ENCODE measurements at regions not wholly inside any gene's neighbourhood (a gene's known extent, or its start where the extent isn't known, plus 50 kb on each side); places are given as distances from the start of the nearest gene placed in this dataset.

- DNase-seq, result no peak
- in situ Hi-C loops (cut with MboI; ENCODE audit: low pct_ligation_motif_present in 1 of 4, low pct_unique_long_range_greater_than_20kb in 1 of 4, low sequenced_read_pairs in 3 of 4), result no loop called here
Observed at GRCh38 chr1:209326831-209327230, 256.7 kb upstream of the CAMK1G start.

GRCh38 chr1:209328196-209328595 lies 255.3 kb upstream of the CAMK1G start:
- intact Hi-C loops (cut with DNase I; ENCODE audit: low total_unique reads), result no loop called here
- no peaks in the 10 kb centered on the region for H3K27me3 ChIP-seq
- DNase-seq, result no peak
- H3K27ac ChIP-seq, result peak overlapping the region in 1 of 4 donors; percentile 5
- H3K36me3 ChIP-seq, result no peaks in the 10 kb centered on the region
- no peak overlapping the region for H3K4me3 ChIP-seq
- WGBS, 2 donors (ENCODE audit: low coverage in 1 of 2), result 41 to 45% methylated on average over 2 to 4 of the region's 4 CpGs
- H3K9me3 ChIP-seq, result no peaks in the 10 kb centered on the region
- TF ChIP-seq POLR2AphosphoS5 (IDR thresholded peaks at IDR 0.05) (no peak), EP300 (IDR thresholded peaks at IDR 0.05; ENCODE audit: low read depth) (no peak), POLR2A (IDR thresholded peaks at IDR 0.05) (no peak)
- TF ChIP-seq, protein P1, sequence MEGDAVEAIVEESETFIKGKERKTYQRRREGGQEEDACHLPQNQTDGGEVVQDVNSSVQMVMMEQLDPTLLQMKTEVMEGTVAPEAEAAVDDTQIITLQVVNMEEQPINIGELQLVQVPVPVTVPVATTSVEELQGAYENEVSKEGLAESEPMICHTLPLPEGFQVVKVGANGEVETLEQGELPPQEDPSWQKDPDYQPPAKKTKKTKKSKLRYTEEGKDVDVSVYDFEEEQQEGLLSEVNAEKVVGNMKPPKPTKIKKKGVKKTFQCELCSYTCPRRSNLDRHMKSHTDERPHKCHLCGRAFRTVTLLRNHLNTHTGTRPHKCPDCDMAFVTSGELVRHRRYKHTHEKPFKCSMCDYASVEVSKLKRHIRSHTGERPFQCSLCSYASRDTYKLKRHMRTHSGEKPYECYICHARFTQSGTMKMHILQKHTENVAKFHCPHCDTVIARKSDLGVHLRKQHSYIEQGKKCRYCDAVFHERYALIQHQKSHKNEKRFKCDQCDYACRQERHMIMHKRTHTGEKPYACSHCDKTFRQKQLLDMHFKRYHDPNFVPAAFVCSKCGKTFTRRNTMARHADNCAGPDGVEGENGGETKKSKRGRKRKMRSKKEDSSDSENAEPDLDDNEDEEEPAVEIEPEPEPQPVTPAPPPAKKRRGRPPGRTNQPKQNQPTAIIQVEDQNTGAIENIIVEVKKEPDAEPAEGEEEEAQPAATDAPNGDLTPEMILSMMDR (IDR thresholded peaks at IDR 0.05), result no peak
- no peaks in the 10 kb centered on the region for H3K4me1 ChIP-seq
- in situ Hi-C loops (cut with MboI; ENCODE audit: low pct_ligation_motif_present in 1 of 4, low pct_unique_long_range_greater_than_20kb in 1 of 4, low sequenced_read_pairs in 3 of 4), result no loop called here

More at GRCh38 chr1:209326831-209327230, 256.7 kb upstream of the CAMK1G start:
- 76 to 92% methylated on average over 2 to 7 of the region's 7 CpGs for WGBS, 2 donors (ENCODE audit: low coverage in 1 of 2)
- Histone ChIP-seq H3K4me1 (no peaks in the 10 kb centered on the region), H3K4me3 (no peak overlapping the region), H3K36me3 (no peaks in the 10 kb centered on the region), H3K9me3 (no peaks in the 10 kb centered on the region), H3K27ac (no peak overlapping the region), H3K27me3 (no peaks in the 10 kb centered on the region)
- no peak for TF ChIP-seq POLR2AphosphoS5 (IDR thresholded peaks at IDR 0.05)
- TF ChIP-seq POLR2A (IDR thresholded peaks at IDR 0.05), result no peak
- no peak for TF ChIP-seq EP300 (IDR thresholded peaks at IDR 0.05; ENCODE audit: low read depth)
- TF ChIP-seq, protein P1 (IDR thresholded peaks at IDR 0.05), result no peak
- intact Hi-C loops (cut with DNase I; ENCODE audit: low total_unique reads), result no loop called here

- H3K9me3 ChIP-seq, result no peaks in the 10 kb centered on the region
- H3K27ac ChIP-seq, result no peak overlapping the region
- intact Hi-C loops (cut with DNase I; ENCODE audit: low total_unique reads) (no loop called here), in situ Hi-C loops (cut with MboI; ENCODE audit: low pct_ligation_motif_present in 1 of 4, low pct_unique_long_range_greater_than_20kb in 1 of 4, low sequenced_read_pairs in 3 of 4) (no loop called here)
- no peaks in the 10 kb centered on the region for H3K36me3 ChIP-seq
- no peaks in the 10 kb centered on the region for H3K4me1 ChIP-seq
- WGBS, 2 donors (ENCODE audit: low coverage in 1 of 2), result 46 to 57% methylated on average over 1 to 2 of the region's 2 CpGs
- no peak for DNase-seq
- TF ChIP-seq, protein P1 (IDR thresholded peaks at IDR 0.05), result peak; percentile 27 to 62 (median 49)
- no peak for TF ChIP-seq POLR2A (IDR thresholded peaks at IDR 0.05)
- H3K4me3 ChIP-seq, result no peak overlapping the region
- peaks cover 2% of the 10 kb centered on the region for H3K27me3 ChIP-seq
Observed at GRCh38 chr1:209335178-209335577, 248.3 kb upstream of the CAMK1G start.

- no peak for TF ChIP-seq POLR2A (IDR thresholded peaks at IDR 0.05)
- TF ChIP-seq EP300 (IDR thresholded peaks at IDR 0.05; ENCODE audit: low read depth), result no peak
- no peak for TF ChIP-seq POLR2AphosphoS5 (IDR thresholded peaks at IDR 0.05)
- TF ChIP-seq, protein P1 (IDR thresholded peaks at IDR 0.05), result no peak
- no peak overlapping the region for H3K27ac ChIP-seq
- intact Hi-C loops (cut with DNase I; ENCODE audit: low total_unique reads) (loop anchor here (10.0 kb wide), 1 partner anchor 136 kb away; no protein-coding TSS in a partner anchor), in situ Hi-C loops (cut with MboI; ENCODE audit: low pct_ligation_motif_present in 1 of 4, low pct_unique_long_range_greater_than_20kb in 1 of 4, low sequenced_read_pairs in 3 of 4) (no loop called here)
- H3K36me3 ChIP-seq, result no peaks in the 10 kb centered on the region
- peaks cover 2% of the 10 kb centered on the region for H3K27me3 ChIP-seq
- no peaks in the 10 kb centered on the region for H3K9me3 ChIP-seq
- H3K4me3 ChIP-seq, result no peak overlapping the region
- DNase-seq, result no peak
- WGBS, 2 donors (ENCODE audit: low coverage in 1 of 2), result 68% methylated on average over 4 of the region's 4 CpGs; no CpG with 5 or more reads in 1 of the 2 donors
- peaks cover 0 to 4% (median 0%) of the 10 kb centered on the region in 4 donors for H3K4me1 ChIP-seq
Observed at GRCh38 chr1:209341146-209341545, 242.4 kb upstream of the CAMK1G start.
